HG03066 (cell line): ENCODE measurements at regions not wholly inside any gene's neighbourhood (a gene's known extent, or its start where the extent isn't known, plus 50 kb on each side); places are given as distances from the start of the nearest gene placed in this dataset.
"Not testable (repeated sequence)": the region's sequence is repeated elsewhere in the genome, so short reads cannot be mapped to it uniquely, and the experiment has no call there.

Source experiments
- ATAC-seq: cut with Tn5 transposase; IDR thresholded peaks from one replicate; pipeline ENCODE4 v1.9.1; 2021; ENCODE audit warnings: low read depth; ENCODE audit not compliant: unreplicated experiment

DNA sequence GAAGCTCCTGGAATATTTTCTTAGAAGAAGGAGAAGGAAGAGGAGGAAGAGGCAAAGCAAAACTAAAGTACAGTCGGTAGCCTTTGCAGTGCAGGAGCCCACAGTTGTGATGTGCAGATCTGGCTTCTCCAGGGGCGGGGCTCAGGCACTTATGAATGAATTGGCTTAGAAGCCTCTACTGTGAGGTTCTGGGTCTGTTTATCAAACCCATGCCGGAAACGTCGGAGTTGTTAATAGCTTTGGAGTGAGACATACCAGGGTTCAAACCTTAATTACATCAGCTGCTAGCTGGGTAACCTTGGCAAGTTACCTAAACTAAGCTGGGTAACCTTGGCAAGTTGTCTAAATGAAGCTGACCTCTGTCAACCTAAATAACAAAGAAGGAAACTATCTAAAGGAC lies 89.3 kb upstream of the PITRM1 start:
- ATAC-seq = no peak

DNA sequence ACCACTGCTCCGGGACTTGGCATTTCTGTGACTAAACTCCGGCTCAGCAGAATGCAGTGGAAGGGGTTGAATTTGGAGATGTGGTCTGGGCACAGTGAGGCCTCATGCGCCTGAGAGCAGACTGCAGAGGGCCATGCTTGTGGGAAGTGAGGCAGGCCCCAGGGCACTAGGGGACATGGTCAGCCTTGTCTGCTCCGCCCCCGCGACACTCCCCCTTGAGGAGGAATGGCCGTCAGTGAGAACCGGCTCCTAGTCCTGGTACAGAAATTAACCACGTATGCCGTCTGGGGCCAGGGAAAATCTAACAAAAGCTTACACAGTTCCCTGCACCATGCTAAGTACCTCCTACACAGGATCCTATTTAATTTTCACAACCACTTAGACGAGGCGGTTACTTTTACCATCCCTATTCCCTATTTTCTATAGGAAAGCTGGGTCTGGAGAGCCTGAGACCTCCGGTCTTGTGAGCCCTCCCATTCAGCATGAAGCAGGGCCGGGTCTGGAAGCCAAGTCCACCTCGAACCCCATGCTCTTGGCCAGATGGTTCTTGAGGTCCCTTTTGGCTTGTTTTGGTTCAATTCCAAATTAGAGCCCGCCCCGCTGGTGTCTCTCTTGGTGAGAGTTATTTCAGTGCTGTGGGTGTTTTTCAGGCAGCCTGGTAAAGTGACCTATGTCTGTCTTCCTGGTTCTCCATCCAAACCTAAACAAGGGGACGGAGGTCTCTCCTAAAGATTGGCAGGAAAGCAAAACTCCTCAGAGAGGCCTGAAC lies 87.7 kb upstream of the PITRM1 start:
- no peak for ATAC-seq

DNA sequence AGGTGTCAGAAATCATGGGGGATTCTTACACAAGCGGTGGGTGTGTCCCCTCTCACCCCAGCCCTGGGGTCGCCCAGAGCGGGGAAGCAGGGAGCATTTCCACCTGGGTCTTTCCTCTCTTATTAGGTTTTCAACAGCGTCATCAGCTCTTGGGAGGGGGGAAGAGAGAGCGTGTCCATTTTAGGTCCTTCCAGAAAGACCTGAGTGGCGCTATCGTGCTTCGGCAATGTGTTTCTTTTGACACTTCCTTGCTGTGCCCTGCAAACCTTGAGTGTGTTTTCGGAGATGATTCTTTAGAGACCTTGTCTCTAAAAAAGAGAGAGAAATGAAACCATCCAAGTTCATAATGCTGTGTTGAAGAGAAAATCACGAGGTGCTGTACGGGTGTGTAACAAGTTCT lies 86.9 kb upstream of the PITRM1 start:
- ATAC-seq = no peak

DNA sequence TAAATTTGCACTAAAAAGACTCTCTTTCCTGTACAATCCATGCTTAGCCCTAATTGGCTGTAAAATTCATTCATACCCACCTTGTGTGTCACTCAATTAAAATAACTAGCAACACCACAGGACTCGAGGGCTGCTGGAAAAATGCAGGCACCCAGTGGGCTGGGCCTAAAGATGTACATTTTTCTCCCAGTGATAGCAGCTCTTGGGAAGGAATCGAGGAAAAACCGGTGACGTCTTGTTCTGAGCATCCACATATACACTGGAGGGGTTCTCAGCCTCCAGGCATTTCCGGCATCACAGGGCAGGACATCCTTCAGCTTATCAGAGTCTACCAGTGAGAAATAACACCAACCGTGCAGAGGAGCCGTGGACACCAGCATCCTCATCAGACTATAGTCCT lies 85.8 kb upstream of the PITRM1 start:
- ATAC-seq = no peak

DNA sequence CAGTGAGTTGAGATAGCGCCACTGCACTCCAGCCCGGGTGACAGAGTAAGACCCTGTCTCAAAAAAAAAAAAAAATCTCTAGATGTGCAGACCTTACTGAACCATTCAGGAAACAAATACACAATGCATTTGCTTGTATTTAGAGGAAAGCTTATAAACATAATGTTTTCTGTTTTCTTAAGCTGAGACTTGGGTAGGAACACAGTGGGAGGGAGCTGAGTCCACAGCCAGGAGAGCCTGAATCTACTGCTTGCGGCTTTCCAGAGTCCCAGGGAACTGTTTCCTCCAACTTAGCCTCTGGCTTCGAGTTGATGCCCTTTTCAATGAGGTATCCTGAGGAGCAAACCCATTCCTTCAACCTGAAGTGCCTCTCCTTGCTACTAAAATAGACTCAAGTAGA lies 83.0 kb upstream of the PITRM1 start:
- no peak for ATAC-seq

DNA sequence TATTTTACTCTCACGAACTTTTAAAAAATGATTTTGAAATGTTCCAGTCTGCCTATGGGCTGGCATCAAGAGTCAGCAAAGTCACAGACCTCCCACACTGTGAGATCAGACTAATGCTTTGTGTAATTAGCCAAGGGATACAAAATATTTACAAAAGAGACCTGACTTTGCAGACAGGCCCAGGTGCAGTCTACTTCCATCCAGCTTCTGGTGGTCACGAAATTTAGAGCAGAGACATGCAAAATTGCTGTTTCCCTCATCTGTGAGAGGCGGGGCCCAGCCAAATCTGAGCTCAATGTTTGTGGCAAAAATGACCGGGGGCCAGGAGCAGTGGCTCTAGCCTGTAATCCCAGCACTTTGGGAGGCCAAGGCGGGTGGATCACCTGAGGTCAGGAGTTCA lies 82.5 kb upstream of the PITRM1 start:
- no peak for ATAC-seq

DNA sequence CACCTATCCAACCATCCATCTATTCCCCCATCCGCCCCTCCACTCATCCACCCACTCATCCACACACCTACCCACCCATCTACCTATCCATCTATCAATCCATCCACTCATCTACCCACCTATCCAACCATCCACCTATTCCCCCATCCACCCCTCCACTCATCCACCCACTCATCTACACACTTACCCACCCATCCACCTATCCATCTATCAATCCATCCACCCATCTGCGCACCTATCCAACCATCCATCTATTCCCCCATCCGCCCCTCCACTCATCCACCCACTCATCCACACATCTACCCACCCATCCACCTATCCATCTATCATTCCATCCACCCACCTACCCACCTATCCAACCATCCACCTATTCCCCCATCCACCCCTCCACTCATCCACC lies 81.4 kb upstream of the PITRM1 start:
- not testable (repeated sequence) for ATAC-seq

DNA sequence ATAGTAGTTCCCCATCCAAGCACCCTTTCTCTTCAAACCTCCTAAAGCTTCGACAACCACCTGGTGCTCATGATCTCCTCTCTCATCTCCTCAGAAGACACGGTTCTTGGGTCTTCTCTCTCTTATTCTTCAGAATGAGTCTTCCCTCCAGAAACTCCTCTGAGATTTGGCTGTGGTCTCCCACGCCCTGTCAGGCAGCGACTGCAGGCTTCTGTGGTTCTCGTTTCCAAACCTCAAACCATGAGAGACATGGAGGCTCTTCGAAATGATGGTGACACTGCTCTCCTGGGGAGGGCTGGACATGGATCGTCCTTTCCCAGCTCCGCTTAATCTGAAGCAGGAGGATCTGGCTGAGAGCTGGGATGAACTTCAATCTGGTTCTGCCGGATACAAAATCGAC lies 78.6 kb upstream of the PITRM1 start:
- no peak for ATAC-seq

DNA sequence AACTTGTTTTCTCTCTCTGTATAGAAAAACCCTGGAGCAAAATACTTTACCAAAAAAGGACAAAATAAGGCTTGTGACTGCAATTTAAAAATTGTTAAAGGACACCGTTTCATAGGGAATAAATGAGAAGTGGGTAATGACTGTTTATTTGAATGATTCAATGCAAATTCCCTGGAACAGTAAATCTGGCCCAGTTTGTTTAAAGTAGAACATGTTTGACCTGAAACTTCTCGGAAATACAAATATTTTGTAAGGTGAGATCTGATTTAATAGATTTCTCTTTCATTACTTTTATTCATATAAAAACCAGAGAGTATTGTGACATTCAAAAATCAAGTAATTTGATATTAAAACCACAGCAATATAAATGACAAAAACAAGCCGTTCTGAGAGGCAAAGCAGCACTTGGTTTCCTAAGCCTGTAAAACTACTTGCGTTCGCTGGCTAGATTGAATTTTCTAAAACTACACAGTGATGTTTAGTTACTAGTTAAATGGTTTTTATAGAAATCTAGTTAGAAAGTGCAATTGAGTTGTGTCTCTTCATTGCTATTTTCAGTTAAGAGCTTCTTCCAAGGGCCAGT lies 76.8 kb upstream of the PITRM1 start:
- no peak for ATAC-seq

DNA sequence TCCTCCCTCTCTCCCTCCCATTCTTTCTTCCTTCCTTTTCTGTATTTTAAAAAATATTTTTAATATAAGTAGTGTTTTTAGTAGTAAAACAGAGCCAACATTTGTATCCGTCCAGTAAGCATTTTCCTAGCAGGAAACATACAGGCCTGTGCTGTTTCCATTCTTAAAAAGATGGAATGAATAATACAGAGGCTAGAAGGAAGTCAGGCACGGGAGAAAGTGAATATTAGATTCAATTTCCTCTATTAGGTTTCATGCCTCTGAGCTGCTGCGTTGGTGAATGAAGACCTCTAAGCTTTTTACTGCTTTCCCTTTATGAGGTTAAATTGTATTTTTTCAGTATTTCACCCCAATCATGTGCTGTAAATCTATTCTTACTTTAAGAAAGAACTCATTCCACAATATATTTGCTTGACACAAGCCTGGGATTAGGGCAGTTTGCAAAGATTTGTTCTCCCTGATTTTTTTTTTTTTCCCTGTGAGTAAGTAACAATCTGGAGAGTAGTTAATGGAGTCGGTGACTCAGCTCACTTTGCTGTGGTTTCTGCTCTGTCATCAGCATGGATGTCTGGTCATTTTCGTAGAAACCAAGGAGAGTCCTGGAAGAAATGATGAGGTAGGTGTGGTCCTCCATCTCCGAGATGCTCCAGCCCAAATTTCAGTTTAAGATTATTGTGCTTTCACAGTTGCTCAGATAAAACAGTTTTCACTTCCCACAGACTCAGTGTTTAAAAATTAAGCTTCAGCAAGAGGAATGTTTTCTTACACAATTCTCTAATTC lies 76.1 kb upstream of the PITRM1 start:
- ATAC-seq = no peak

DNA sequence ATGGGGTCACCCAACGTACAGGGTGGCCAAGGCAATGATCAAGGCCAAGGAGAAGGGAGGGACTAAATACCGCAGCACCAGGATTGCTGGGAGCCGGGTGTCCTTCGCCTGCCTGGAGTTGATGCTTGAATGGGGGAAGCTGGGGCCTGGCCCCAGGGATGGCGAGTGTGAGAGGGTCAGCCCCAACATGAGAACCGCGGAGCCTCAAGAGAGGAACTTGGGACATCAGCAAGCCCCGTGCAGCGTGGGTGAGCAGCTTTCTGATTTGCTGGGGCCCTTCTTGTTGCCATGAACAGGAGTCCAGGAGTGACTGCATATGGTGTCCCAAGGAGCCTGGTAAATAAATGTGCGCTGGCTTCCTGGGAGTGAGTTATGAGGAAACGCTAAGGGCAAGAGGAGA lies 72.8 kb upstream of the PITRM1 start:
- no peak for ATAC-seq

DNA sequence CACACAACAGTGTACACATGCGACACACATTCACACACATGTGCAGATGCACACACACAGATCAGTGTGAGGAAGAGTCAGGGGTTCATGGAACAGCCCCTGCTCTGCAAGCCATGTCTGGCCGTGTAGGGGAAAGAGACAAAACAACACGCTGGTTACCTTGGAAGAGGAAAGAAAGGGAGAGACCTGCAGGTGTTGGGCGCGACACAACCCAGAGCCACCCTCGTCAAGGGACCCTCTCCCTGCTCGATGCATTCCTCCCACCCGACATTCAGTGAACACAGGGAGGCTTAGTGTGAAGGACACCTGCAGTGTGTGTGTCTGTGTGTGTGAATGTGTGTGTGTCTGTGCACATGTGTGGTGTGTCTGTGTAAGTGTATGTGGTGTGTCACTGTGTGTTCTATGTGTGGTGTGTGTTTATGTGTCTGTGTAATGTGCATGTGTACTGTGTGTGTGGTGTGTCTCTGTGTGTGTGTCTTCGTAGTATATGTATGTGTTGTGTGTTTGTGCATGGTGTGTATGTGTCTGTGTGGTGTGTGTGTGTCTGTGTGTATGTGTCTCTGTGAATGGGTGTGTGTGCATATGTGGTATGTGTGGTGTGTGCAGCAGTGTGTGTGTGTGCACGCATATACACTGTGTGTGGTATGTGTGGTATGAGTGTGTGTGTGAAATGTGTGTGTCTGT lies 69.5 kb upstream of the PITRM1 start:
- ATAC-seq = no peak

DNA sequence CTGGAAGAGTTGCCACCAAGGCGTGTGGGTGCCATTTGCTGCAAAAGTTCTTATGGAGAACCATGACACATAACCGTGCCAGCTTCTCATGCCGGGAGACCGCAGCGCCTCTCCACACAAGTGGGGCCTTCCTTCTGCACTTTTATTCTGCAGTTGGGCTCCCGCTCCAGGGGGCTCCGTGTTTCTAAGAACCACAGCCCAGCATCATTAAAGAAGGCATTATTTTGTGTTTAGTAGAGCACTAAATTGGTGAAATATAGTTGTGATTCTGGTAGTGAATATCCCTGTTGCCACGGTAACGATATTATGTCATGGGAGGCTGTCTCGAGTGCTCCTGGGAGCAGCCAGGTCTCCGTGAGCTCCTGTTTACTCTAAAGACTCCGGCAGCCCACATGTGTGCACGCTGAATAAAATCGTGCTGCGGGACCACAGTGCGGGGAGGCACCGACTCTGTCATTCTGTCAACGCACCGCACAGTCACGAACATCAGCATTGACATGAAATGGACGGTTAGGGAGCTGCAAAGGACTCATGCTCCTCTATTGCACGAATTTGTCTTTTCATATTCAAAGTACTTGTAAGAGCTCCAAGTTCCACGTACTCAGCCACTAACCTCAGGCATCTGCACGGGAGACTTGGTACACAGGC lies 68.8 kb upstream of the PITRM1 start:
- no peak for ATAC-seq

DNA sequence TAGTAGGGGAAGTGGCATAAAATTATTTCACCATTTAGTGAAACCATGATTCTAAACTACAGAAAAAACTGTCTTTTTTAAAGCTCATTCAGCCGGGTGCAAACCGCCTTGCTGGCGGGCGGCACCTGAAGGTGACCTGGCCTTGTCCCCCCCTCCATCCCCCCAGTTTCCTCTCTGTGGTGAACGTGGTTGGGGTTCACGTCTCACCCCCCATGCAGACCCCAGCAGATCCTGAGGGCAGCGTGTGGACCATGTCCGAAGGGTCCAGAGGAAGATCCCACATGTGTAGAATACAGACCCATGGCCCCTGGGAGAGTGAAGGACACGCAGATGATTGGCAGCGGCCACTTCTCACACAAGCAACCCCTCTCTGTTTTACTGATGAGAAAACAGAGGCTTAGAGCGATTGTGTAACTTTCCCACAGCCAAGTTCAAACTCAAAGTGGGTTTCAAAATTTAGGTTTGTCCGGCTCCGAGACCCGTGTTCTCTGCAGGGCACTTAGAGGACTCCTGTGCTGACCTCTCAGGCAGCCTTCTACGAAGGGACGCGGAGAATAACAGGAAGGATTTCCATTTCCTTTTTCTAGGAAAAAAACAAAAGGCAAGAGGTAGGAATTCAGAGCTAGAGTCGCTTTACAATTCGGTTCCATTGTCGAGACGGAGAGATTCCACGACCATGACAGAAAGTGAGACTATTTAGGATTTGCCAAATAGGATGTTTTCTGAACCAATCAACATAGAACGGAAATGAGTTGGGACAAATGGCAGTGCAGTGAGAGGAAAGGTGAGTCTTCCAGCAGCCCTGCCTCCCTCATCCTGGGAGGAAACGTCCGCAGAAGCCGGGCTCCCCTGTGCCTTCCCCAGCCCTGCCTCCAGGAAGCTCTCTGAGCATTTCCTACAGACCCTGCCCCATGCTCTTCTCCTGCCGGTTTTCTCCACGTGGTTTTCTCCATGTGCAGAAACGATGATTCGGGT lies 67.6 kb upstream of the PITRM1 start:
- no peak for ATAC-seq

DNA sequence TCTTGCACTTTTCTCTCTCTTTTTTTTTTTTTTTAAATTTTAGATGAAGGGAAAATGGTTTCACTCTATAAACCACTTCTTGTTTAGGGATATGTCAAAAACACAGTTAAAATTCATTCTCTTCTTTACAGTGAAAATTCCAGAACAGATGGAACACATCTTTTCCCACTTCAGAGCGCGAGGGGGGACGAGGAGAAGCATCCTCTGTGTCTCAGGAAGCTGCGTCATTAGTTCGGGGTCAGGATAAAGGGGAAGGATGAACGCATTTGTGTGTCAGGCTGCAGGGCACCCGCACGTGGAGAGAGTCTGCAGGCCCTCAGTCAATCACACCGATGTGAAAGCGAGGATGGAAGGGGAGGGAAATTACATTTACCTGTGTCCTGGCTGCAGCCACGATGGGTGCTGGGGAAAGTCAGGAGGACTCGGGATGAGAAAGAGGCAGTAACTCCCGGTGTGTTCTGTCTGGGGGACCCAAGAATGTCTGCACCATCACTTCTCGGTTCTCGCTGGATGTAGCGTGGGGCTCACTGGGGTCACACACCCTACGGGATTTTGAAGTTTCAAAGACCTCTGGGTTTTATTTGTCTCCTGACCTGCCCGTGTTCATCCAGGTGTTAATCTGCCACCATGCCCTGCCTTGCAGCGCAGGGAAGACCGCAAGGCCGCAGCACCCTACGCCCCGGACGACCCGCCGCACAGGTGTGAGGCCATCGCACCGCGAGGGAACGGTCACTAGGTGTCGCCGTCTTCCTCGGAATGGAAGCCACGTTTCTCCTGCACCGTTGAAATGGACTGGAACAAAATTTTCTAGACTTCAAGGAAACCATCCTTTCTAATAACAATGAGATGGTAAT lies 66.7 kb upstream of the PITRM1 start:
- peak; percentile 72 for ATAC-seq

DNA sequence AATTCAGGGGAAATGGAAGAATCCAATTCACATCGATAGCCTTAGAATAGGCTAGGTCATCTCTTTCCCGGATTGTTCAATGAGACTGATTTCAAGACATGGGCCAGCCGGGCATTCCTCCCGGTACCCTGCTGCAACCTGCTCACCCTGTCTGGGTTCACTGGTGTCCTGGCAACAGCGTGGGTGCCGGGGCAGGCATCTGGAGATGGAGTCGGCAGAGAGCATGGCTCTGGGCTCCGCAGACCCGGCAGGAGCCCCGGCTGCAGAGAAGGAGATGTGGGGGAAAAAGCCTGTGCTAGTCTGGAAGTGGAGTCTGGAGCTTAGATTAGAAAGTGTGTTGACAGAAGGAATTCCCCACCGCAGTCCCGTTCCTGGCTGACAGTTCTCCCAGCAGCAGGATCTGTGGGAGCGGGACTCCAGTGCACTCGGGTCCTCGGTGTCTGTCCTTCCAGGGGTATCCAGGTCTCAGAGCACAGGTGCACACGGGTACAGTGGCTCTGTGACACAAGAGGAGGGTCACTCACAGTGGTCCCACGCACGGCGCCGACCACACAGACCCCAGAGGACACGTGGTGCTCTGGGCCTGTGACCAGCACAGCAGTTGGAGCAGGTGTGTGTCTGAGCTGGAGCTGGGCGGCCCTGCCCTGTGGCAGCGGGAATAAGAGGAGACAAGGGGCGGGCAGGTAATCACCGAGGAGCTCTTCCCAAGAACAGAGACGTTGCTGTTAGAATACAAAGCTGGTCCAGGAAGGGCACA lies 65.7 kb upstream of the PITRM1 start:
- ATAC-seq = no peak

DNA sequence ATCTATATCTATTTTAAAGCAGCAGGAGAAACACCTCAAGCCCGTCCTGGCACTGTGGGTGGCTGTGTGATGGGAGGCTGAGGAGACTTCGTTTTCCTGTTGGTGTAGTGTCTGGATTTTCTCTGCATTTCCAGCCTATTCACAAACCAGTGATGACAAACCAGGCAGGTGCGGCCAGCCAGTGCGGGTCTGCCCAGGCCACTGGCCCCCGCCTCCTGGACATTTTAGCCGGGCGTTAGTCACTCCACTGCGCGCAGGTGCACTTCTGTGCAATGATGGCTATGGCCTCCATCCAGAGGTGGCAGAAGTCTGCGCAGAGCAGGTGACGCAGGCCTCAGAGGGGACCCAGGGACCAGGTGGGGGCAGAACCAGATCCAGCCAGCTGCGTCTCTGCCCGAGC lies 64.9 kb upstream of the PITRM1 start:
- no peak for ATAC-seq
